ENCODE measurements at regions not wholly inside any gene's neighbourhood (a gene's known extent, or its start where the extent isn't known, plus 50 kb on each side); places are given as distances from the start of the nearest gene placed in this dataset.
"Not testable (repeated sequence)": the region's sequence is repeated elsewhere in the genome, so short reads cannot be mapped to it uniquely, and the experiment has no call there.

GRCh38 chr1:68881330-68882194 is 384.7 kb upstream of the DEPDC1 start:
- not testable (repeated sequence) for DNase-seq

- DNase-seq: no peak
Measured at GRCh38 chr1:68889471-68889870, 392.6 kb upstream of the DEPDC1 start.

GRCh38 chr1:68890736-68891135 is 393.9 kb upstream of the DEPDC1 start:
- DNase-seq: no peak

GRCh38 chr1:68904477-68904876 is 407.6 kb upstream of the DEPDC1 start:
- no peak for DNase-seq

GRCh38 chr1:68906431-68906830 is 409.5 kb upstream of the DEPDC1 start:
- DNase-seq: no peak

GRCh38 chr1:68907491-68907890 is 410.6 kb upstream of the DEPDC1 start:
- no peak for DNase-seq

GRCh38 chr1:68908316-68908715 is 411.4 kb upstream of the DEPDC1 start:
- no peak for DNase-seq

- no peak for DNase-seq
Measured at GRCh38 chr1:68916221-68916902, 419.5 kb upstream of the DEPDC1 start.

- no peak for DNase-seq
Measured at GRCh38 chr1:68917456-68917855, 420.6 kb upstream of the DEPDC1 start.

- DNase-seq: no peak
Measured at GRCh38 chr1:68918563-68918962, 421.7 kb upstream of the DEPDC1 start.

- no peak for DNase-seq
Measured at GRCh38 chr1:68919075-68919474, 422.2 kb upstream of the DEPDC1 start.

- not testable (repeated sequence) for DNase-seq
Measured at GRCh38 chr1:68923475-68924088, 426.7 kb upstream of the DEPDC1 start.

GRCh38 chr1:68930101-68930500 is 433.2 kb upstream of the DEPDC1 start:
- no peak for DNase-seq

GRCh38 chr1:68936530-68936929 is 439.6 kb upstream of the DEPDC1 start:
- DNase-seq: no peak

- no peak for DNase-seq
Measured at GRCh38 chr1:68938051-68938666, 441.3 kb upstream of the DEPDC1 start.

- DNase-seq: no peak
Measured at GRCh38 chr1:68950036-68950435, 453.2 kb upstream of the DEPDC1 start.

- no peak for DNase-seq
Measured at GRCh38 chr1:68953311-68953710, 456.4 kb upstream of the DEPDC1 start.

- no peak for DNase-seq
Measured at GRCh38 chr1:68954841-68955240, 458.0 kb upstream of the DEPDC1 start.

GRCh38 chr1:68955424-68955823 is 458.5 kb upstream of the DEPDC1 start:
- no peak for DNase-seq

GRCh38 chr1:68958958-68959357 is 462.1 kb upstream of the DEPDC1 start:
- no peak for DNase-seq

- no peak for DNase-seq
Measured at GRCh38 chr1:68959461-68960030, 462.7 kb upstream of the DEPDC1 start.

GRCh38 chr1:68961143-68961542 is 464.3 kb upstream of the DEPDC1 start:
- no peak for DNase-seq

- DNase-seq: no peak
Measured at GRCh38 chr1:68963353-68963752, 466.5 kb upstream of the DEPDC1 start.

Data from NCI-H1417 treated with DMSO at 0.1 percent for 48 hours (cell line).